ENCODE measurements at regions not wholly inside any gene's neighbourhood (a gene's known extent, or its start where the extent isn't known, plus 50 kb on each side); places are given as distances from the start of the nearest gene placed in this dataset.
"Not testable (repeated sequence)": the region's sequence is repeated elsewhere in the genome, so short reads cannot be mapped to it uniquely, and the experiment has no call there.

DNA sequence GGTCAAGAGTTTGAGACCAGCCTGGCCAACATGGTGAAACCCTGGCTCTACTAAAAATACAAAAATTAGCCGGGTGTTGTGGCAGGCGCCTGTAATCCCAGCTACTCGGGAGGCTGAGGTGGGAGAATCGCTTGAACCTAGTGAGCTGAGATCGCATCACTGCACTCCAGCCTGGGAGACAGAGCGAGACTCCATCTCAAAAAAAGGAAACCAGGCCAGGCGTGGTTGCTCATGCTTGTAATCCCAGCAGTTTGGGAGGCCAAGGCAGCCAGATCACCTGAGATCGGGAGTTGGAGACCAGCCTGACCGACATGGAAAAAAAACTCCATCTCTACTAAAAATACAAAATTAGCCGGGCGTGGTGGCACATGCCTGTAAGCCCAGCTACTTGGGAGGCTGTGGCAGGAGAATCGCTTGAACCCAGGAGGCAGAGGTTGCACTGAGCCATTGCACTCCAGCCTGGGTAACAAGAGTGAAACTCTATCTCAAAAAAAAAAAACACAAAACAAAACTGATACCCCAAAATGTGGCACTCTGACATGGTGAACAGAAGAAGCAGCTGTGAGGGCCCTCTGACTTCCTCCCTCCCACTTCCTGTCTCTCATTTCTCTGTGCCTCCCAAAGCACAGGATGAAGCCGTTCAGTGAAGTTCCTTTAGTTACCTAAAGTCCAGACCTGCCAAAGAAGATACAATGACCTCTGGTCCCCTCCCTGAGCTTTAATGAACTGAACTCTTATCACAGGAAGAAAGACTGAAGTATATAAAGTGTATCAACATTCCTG lies 93.2 kb upstream of the GRIN2A start:
- DNase-seq: not testable (repeated sequence)

DNA sequence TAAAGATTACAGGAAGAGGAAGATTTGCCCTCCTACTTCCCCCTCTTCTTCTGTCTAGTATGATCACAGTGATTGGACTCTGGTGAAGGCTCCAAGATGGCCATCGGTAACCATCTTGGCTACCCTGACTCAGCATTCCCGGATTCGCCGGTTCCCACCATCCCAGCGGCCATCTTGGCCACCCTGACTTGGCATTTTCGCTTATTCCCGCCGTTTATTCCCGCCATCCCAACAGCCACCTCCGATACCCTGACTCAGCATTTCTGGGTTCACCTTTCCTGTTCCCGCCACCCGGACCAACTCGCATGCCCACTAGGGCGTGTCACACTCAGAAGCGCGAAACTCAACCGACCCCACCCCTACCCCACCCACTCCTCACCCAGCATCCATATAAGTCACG lies 95.4 kb upstream of the GRIN2A start:
- no peak for DNase-seq

DNA sequence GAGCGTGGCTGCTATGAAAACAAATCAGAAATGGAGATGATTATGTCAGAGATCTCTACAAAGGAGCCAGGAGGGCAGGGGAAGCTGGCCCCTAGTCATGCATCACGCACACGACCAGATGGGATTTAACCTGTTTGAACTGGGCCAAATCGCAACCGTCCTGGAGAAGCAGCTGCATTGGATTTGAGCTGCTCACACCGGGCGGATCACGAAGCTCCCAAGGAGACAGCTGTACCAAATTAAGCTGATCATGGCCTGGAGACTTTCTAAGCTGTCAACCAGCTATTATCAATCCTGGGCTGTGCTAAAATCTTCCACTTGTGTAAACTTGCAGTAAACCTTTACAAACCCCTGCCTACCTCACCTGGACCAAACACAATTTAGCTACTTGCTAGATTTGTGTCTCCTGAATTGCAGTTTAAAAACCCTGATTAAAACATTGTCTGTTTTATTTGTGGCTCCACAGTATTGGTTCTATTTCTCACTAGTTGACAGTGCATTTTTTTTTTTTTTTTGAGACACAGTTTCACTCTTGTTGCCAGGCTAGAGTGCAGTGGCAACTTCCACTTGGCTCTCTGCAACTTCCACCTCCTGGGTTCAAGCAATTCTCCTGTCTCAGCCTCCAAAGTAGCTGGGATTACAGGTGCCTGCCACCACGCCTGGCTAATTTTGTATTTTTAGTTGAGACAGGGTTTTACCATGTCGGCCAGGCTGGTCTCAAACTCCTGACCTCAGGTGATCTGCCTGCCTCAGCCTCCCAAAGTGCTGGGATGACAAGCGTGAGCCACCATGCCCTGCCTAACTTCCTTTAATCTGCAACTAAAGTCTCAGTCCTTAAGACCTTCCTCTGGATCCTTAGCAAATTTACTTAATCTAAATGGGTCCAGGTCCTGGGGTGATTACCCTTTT lies 98.3 kb upstream of the GRIN2A start:
- DNase-seq: no peak

DNA sequence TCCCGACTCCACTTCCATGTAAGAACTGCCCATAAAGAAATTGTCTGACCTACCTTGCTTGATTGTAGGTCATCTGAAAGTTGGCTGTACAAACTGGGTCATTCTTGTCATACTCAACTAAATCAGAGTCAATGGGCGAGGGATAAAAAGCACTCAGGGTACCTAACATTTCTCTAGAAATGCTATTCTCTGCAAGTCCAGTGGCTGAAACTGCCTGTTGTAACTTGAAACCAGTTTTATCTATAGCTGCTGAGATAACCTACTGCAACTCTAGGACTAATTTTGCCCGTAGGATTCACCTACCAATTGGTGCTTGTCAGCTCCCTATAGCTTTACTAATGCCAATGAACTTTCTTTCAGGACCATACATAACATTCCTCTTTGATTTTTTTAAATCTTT lies 100.1 kb upstream of the GRIN2A start:
- no peak for DNase-seq

DNA sequence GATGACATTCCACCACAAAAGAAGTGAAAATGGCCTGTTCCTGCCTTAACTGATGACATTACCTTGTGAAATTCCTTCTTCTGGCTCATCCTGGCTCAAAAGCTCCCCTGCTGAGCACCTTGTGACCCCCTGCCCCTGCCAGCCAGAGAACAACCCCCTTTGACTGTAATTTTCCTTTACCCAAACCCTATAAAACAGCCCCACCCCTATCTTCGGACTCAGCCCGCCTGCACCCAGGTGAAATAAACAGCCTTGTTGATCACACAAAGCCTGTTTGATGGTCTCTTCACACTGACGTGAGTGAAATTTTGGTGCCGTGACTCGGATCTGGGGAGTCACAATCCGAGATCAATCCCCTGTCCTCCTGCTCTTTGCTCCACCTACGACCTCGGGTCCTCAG lies 101.0 kb upstream of the GRIN2A start:
- DNase-seq: not testable (repeated sequence)

DNA sequence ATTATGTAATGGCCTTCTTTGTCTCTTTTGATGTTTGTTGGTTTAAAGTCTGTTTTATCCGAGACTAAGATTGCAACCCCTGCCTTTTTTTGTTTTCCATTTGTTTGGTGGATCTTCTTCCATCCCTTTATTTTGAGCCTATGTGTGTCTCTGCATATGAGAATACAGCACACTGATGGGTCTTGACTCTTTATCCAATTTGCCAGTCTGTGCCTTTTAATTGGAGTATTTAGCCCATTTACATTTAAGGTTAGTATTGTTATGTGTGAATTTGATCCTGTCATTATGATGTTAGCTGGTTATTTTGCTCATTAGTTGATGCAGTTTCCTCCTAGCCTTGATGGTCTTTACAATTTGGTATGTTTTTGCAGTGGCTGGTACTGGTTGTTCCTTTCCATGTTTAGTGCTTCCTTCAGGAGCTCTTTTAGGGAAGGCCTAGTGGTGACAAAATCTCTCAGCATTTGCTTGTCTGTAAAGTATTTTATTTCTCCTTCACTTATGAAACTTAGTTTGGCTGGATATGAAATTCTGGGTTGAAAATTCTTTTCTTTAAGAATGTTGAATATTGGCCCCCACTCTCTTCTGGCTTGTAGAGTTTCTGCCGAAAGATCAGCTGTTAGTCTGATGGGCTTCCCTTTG lies 95.3 kb upstream of the ATF7IP2 start:
- not testable (repeated sequence) for DNase-seq

DNA sequence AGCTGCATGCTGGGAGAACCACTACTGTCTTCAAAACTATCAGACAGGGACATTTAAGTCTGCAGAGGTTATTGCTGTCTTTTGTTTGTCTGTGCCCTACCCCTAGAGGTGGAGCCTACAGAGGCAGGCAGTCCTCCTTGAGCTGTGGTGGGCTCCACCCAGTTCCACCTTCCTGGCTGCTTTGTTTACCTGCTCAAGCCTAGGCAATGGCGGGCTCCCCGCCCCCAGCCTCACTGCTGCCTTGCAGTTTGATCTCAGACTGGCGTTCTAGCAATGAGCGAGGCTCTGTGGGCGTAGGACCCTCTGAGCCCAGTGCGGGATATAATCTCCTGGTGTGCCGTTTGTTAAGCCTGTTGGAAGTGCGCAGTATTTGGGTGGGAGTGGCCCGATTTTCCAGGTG lies 93.7 kb upstream of the ATF7IP2 start:
- not testable (repeated sequence) for DNase-seq

DNA sequence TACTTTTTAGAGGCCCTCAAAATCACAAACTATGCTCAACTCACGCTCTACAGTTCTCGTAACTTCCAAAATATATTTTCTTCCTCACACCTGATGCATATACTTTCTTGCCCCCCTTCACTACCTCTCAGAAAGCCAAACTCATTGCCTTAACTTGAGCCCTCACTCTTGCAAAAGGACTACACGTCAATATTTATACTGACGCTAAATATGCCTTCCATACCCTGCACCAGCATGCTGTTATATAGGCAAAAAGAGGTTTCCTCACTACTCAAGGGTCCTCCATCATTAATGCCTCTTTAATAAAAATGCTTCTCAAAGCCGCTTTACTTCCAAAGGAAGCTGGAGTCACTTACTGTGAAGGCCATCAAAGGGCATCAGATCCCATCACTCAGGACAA lies 92.9 kb upstream of the ATF7IP2 start:
- not testable (repeated sequence) for DNase-seq

DNA sequence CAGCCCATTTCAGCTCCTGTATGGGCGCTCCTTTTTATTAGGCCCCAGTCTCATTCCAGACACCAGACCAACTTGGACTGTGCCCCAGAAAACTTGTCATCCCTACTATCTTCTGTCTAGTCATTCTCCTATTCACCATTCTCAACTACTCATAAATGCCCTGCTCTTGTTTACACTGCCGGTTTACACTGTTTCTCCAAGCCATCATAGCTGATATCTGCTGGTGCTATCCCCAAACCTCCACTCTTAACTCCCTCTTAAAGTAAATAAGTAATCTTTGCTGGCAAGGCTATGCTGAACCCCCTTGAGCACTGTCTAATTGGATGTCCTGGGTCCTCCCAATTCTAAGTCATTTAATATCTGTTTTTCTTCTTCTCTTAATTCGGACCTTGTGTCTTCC lies 91.7 kb upstream of the ATF7IP2 start:
- DNase-seq: not testable (repeated sequence)

DNA sequence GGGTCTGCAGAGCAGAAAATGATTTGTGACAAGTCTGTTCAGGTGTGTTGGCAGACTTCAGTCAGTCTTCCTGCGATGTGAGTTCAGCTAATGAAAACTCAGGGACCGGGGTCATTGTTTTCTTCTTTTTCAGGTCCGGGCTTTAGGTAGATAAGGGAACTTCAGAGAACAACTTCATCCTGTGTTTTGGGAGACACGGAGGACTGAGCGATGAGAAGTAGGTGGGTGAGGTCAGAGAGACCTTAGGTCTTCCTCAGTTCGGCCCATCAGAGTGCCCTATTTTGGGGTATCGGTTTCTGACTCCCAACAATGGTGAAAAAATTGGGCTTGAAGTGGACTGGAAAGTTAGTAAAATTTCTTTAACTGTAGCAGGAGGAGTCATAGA lies 88.9 kb upstream of the ATF7IP2 start:
- DNase-seq: no peak

DNA sequence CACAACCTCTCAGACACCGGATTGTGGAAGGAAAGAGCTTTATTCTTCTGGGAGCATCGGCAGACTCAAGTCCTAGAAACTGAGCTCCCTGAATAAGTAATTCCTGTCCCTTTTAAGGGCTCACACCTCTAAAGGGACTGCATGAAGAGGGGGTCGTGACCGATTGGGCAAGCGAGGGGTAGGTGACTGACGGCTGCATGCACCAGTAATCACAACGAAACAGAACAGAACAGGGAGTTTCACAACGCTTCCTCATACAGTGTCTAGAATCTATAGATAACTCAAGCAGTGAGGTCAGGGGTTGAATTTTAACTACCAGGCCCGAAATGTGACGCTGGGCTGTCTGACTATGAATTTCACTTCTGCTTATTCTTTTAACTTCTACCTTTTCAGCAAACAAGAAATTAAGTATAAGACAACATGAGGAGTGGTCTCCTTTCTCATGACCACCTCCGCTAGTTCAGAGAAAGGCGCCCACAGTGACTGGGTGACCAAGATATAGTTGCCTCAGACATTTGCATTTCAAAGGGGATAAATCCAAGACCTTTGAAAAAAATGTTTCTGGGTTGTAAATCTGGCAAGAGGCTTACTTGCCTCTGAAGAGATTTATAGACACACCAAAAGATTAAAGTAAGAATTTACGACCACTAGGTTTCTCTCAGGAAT lies 88.4 kb upstream of the ATF7IP2 start:
- DNase-seq: no peak

DNA sequence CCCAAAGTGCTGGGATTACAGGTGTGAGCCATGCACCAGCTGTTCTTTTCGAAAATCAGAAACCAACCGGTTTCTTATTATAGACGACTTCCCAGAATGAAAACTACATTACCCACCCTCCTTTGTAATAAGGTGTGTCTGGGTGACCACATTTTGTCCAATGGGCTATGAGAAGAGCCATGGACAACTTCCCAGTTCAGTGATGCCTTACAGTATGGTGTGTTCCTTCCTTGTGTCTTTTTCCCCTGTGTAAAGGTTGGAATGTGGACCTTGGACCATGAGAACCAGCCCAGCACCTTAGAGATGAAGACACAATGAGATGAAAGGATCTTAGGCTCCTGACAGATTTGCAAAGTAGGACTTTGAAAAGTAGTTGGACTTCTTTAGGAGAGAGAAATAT lies 85.0 kb upstream of the ATF7IP2 start:
- DNase-seq: no peak

DNA sequence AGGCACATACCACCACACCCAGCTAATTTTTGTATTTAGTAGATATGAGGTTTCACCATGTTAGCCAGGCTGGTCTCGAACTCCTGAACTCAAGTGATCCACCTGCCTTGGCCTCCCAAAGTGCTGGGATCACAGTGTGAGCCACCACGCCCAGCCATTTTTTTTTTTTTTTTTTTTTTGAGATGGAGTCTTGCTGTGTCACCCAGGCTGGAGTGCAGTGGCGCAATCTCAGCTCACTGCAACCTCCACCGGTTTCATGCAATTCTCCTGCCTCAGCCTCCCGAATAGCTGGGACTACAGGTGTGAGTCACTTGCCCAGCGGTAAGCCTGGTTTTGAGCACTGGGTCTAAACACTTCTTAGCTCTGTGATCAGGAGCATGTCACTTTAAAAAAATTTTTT lies 84.3 kb upstream of the ATF7IP2 start:
- not testable (repeated sequence) for DNase-seq

DNA sequence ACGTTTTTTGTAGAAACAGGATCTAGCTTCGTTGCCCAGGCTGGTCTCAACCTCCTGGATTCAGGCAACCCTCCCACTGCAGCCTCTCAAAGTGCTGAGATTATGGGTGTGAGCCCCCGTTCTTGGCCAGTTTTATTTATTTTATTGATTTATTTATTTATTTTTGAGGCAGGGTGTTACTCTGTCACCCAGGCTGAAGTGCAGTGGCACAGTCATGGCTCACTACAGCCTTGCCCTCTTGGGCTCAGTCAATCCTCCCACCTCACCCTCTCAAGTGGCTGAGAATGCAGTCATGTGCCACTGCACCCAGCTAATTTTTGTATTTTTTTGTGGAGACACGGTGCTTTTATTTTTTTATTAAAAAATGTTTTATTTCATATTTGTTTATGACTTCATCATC lies 79.9 kb upstream of the ATF7IP2 start:
- no peak for DNase-seq

DNA sequence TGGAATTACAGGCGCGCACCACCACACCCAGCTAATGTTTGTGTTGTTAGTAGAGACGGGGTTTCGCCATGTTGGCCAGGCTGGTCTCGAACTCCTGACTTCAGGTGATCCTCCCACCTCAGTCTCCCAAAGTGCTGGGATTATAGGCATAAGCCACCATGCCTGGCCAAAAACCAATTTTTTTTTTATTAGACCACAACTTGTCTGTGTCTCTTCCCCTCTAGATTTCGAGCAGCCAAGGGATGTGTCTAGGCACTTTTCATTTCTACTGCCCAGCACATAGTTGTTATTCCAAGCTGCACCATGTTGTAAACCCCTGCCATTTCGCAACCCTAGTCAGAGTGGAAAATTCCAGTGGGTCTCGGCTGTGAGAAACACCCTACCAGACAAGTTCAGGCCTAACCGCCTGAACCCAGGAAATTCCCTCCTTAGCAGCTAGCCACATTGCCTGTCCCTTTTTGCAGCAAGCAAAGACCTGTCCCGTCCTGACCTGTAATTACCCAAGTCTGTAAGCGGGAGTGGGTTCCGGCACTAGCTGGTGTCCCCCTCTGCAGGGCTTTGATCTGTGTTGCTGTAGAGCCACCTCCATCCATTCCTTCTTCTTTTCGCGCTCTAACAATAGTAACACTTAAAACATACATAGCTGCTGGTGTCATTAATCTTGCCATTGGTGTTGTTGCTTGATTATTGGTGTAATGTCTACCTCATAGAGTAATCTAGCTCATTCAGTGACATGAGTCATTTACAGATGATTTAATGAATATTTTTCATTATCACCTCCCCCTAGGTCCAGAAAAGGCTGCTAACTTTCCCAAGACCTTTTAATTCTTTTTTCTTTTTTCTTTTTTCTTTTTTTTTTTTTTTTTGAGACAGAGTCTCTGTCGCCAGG lies 77.3 kb upstream of the ATF7IP2 start:
- DNase-seq: no peak

DNA sequence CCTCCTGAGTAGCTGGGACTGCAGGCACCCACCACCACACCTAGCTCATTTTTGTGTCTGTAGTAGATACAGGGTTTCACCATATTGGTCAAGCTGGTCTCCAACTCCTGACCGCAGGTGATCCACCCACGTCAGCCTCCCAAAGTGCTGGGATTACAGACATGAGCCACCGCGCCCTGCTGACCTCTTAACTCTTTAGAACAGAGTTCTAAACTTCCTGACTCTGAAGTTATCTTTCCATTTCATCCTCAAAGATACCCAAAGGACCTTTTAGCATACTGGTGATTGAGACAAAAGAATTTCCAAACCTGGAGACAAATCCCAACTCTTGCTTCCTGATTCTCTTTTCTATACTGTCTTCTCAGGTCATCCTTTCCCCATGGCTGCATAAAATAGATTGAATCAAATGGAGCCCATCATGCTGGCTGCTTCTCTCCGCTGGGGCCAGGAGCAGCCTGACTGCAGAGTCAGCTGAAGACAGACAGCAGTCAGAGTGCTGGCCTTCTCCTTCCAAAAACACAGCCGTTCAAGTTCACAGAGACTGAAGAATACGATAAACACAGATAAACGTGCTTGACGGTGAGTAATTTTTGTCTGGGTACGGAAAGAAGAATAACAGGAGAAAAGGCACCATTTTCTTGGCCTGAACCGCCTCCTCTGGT lies 76.5 kb upstream of the ATF7IP2 start:
- no peak for DNase-seq

DNA sequence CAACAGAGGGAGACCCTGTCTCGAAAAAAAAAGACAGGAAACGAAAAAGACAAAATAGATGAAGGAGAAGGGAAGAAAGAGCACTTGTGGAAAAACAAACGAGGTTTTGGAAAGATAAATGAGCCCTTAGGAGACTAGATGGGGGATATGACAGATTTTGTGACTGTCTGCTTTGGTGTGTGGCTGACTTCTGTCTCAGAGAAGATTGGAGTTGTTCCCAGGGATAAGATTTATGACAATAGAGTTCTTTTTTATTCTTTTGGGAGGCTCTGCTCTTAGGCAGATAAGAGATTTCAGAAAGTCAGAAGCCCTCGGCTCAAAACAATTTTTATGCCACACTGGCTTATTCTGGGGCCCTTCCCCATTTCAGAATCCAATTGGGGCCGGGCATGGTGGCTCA lies 73.9 kb upstream of the ATF7IP2 start:
- DNase-seq: no peak

DNA sequence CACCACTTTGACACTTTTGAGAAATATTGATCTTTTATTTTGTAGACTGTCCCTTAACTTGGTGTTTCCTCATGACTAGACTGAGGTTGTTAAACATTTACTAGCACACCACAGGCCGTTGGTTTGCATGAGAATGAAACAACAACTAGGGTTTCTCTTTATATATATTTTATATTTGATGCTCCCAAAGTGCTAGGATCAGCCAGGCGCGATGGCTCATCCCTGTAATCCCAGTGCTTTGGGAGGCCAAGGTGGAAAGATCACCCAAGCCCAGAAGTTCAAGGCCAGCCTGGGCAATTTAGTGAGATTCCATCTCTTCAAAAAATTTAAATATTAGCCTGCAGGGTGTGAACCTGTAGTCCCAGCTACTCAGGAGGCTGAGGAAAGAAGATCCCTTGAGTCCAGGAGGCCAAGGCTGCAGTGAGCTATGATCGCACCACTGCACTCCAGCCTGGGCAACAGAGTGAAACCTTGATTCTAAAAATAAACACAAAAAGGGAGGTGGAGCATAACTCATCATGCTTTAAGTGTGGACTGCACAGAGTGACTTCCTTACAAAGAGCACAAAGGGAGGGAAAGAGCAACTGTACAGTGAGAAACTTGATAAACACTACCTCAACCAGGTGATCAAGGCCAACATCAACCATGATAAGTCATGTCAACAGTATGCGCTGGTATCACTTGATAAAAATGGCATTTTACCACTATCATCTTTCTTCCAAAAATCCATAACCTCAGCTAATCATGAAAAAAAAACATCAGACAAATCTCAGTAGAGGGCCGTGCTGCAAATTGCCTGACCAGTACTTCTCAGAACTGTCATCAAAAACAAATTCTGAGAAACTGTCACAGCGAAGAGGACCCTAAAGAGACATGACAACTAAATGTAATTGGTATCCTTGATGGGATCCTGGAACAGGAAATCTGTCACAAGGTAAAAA lies 72.8 kb upstream of the ATF7IP2 start:
- DNase-seq: no peak

DNA sequence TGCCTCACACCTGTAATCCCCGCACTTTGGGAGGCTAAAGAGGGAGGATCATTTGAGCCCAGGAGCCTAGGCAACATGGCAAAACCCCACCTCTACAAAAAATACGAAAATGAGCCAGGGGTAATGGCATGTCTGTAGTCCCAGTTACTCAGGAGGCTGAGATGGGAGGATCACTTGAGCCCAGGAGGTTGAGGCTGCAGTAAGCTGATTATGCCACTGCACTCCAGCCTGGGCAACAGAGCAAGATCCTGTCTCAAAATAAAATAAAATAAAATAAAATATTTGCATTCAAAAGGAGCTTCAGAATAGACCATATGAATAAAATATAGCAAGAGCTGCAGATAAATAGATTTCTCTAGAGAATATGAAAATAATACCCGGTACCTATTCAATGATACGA lies 71.5 kb upstream of the ATF7IP2 start:
- DNase-seq: no peak

DNA sequence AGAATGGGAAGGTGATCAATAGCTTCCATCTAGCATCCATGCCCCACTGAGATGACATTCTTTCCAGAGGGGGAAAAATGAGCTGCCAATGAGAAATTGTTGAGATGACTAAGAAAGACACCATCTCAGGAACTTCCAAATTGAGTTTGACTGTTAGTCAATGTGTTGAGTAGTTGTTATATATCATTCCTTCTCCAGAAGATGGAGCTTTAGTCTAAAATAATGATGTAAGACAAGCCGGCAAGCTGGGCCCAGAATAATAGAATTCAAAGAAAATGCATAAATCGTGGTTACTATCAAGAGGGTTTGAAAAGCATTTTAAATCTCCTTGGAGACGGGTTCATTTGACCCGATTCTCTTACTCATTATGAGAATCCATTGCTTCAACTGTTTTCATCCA lies 71.0 kb upstream of the ATF7IP2 start:
- peak in 1 of 2 experiments; percentile 16 for DNase-seq

Measured in AML-193 (cell line).